ENCODE measurements at regions not wholly inside any gene's neighbourhood (a gene's known extent, or its start where the extent isn't known, plus 50 kb on each side); places are given as distances from the start of the nearest gene placed in this dataset.

- DNase-seq (ENCODE audit: low spot score) = no peak
Observed at GRCh38 chr1:88221411-88221810, 462.7 kb upstream of the PKN2 start.

- DNase-seq (ENCODE audit: low spot score) = no peak
Observed at GRCh38 chr1:88224906-88225305, 459.2 kb upstream of the PKN2 start.

- DNase-seq (ENCODE audit: low spot score) = no peak
Observed at GRCh38 chr1:88228114-88228513, 456.0 kb upstream of the PKN2 start.

GRCh38 chr1:88230126-88230525 lies 453.9 kb upstream of the PKN2 start:
- DNase-seq (ENCODE audit: low spot score) = no peak

GRCh38 chr1:88237058-88237457 lies 447.0 kb upstream of the PKN2 start:
- DNase-seq (ENCODE audit: low spot score) = peak; percentile 11

- no peak for DNase-seq (ENCODE audit: low spot score)
Observed at GRCh38 chr1:88239205-88239604, 444.9 kb upstream of the PKN2 start.

GRCh38 chr1:88247666-88248065 lies 436.4 kb upstream of the PKN2 start:
- DNase-seq (ENCODE audit: low spot score) = no peak

- no peak for DNase-seq (ENCODE audit: low spot score)
Observed at GRCh38 chr1:88250915-88251314, 433.2 kb upstream of the PKN2 start.

GRCh38 chr1:88252745-88253144 lies 431.3 kb upstream of the PKN2 start:
- no peak for DNase-seq (ENCODE audit: low spot score)

GRCh38 chr1:88265606-88266005 lies 418.5 kb upstream of the PKN2 start:
- no peak for DNase-seq (ENCODE audit: low spot score)

GRCh38 chr1:88266051-88266450 lies 418.0 kb upstream of the PKN2 start:
- DNase-seq (ENCODE audit: low spot score) = no peak

- no peak for DNase-seq (ENCODE audit: low spot score)
Observed at GRCh38 chr1:88272216-88272615, 411.9 kb upstream of the PKN2 start.

GRCh38 chr1:88274431-88274830 lies 409.6 kb upstream of the PKN2 start:
- no peak for DNase-seq (ENCODE audit: low spot score)

GRCh38 chr1:88275259-88275862 lies 408.7 kb upstream of the PKN2 start:
- no peak for DNase-seq (ENCODE audit: low spot score)

- no peak for DNase-seq (ENCODE audit: low spot score)
Observed at GRCh38 chr1:88276163-88276562, 407.9 kb upstream of the PKN2 start.

- DNase-seq (ENCODE audit: low spot score) = no peak
Observed at GRCh38 chr1:88284066-88284465, 400.0 kb upstream of the PKN2 start.

- no peak for DNase-seq (ENCODE audit: low spot score)
Observed at GRCh38 chr1:88284666-88285366, 399.3 kb upstream of the PKN2 start.

GRCh38 chr1:88286716-88287115 lies 397.4 kb upstream of the PKN2 start:
- no peak for DNase-seq (ENCODE audit: low spot score)

- DNase-seq (ENCODE audit: low spot score) = no peak
Observed at GRCh38 chr1:88288571-88288970, 395.5 kb upstream of the PKN2 start.

GRCh38 chr1:88289401-88290102 lies 394.5 kb upstream of the PKN2 start:
- DNase-seq (ENCODE audit: low spot score) = no peak

- DNase-seq (ENCODE audit: low spot score) = no peak
Observed at GRCh38 chr1:88291611-88292354, 392.3 kb upstream of the PKN2 start.

GRCh38 chr1:88293691-88294190 lies 390.3 kb upstream of the PKN2 start:
- DNase-seq (ENCODE audit: low spot score) = no peak
